NT2/D1 (cell line): ENCODE measurements at regions not wholly inside any gene's neighbourhood (a gene's known extent, or its start where the extent isn't known, plus 50 kb on each side); places are given as distances from the start of the nearest gene placed in this dataset.

ENCODE experiments used
- SUZ12 ChIP-seq: IDR thresholded peaks from 2 replicates; pipeline ENCODE4 v1.6.1; 2011; ENCODE audit not compliant: insufficient read length, insufficient read depth; ENCODE audit errors: extremely low read depth
- YY1 ChIP-seq: IDR thresholded peaks from 2 replicates; pipeline ENCODE4 v1.6.1; 2011; ENCODE audit not compliant: insufficient read length, insufficient read depth
- ZNF274 ChIP-seq: IDR thresholded peaks from 2 replicates; pipeline ENCODE4 v1.6.1; 2011; ENCODE audit warnings: mild to moderate bottlenecking, low read depth, low read length

DNA sequence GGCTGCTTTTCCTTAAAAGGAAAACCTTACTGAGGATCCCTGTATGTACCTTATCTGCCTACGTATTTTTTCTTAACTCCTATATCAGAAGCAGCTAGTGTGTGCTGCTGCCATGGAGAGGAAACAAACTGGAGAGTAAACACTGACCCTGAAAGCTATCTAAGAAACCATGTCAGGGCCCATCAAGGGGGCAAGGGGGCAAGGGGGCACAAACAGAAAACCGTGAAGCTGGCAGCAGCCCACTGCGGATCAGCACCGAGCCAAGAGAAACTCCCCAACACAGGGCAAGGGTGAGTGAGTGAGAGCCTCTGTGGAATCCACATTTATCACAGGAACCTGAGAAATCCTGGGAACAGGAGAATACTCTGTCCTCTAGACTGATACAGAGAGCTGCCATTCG, 1204.2 kb downstream of the PCDH18 start:
- TF ChIP-seq ZNF274 (no peak), YY1 (no peak), SUZ12 (no peak)
